ENCODE measurements at regions not wholly inside any gene's neighbourhood (a gene's known extent, or its start where the extent isn't known, plus 50 kb on each side); places are given as distances from the start of the nearest gene placed in this dataset.

DNA sequence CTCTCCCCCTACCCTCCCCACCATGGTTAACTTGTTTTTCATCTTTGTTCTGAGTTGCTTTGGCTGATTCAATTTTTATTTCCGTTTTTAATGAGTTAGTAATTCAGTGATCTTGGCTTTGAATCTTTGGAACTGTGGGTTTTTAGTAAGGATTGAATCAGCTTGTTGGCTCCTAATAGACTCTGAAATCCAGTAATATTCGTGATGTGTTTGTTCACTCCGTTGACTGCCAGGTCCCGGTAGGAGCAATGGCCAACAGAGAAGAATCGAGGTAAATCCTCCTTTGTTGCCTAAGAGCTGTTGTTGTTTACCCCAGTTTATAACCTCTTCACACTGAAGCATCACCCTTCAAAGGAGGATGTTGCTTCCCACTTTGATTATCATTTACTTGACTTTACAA lies 92.7 kb downstream of the PCSK1 start:
- no peak for DNase-seq (ENCODE audit: low spot score)

DNA sequence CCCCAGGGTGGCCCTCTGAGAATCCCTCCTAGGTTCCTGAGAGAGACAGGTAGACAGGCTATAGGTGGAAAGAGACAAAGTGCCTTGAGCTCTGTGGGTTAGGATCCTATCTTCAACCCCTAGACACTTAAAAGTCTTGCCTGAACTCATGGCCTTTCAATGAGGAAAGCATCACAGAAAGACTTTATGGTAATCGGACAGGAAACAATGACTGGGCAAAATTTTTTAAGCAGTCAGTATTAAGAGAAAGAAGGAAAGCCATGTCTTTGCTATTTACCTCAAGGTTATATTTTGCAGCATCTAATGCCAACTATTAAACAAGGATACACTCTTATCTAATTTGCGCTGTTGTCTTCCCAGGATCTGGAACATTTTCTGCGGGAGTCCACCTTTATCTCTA lies 93.2 kb downstream of the PCSK1 start:
- DNase-seq (ENCODE audit: low spot score): no peak

DNA sequence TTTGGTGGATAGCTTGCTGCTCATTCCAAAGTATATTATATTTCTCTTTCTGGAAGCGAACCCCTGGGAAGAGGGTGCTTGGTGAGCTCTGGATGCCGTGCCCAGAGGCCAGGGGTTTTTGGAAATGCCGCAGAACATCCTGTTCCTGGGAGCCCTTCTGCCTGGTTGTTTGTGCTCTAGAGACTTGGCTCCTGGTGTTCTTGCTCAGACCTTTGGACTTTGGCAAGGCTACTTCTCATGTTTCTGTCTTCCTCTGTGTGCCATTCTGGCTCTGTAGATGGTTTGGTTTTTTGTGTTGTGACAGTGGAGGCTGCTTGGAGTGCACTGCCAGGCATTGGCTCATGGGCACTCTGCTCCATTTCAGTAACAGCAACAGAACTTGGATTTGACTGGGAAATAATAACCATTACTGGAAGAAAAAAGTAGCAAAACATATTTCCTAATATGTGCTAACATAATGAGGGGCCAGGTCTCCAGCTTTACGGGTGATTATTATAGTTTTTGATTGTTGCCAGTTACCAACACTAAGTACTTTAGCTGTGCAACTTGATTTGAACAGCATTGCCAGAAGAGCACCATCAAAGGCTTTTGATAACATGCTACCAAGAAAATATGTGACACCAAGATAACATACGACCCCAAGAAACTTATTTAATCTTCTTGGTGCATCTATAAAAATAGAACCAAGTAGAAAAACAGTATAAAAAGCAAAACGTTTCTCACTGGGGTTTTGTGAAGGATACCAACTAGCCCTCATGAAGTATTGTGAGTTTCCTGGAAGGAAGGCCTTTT lies 94.2 kb downstream of the PCSK1 start:
- no peak for DNase-seq (ENCODE audit: low spot score)

DNA sequence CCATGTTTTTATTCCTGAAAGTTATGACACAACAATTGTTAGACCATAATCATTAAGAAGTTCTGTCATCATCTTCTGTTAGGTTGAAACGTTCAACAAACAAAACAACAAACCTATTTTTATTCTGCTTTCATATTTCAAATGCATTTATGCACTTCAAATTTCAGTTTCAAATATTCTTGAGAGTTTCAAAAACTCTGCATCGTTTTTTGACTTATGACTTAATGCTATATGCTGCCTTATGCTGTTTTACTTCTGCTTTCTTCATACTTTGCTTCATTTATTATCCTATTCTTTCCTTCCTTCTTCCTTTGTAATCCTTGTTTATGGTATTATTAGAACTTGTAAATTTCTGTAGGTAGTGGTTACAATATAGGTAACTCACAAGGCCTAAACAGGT lies 95.0 kb downstream of the PCSK1 start:
- no peak for DNase-seq (ENCODE audit: low spot score)

DNA sequence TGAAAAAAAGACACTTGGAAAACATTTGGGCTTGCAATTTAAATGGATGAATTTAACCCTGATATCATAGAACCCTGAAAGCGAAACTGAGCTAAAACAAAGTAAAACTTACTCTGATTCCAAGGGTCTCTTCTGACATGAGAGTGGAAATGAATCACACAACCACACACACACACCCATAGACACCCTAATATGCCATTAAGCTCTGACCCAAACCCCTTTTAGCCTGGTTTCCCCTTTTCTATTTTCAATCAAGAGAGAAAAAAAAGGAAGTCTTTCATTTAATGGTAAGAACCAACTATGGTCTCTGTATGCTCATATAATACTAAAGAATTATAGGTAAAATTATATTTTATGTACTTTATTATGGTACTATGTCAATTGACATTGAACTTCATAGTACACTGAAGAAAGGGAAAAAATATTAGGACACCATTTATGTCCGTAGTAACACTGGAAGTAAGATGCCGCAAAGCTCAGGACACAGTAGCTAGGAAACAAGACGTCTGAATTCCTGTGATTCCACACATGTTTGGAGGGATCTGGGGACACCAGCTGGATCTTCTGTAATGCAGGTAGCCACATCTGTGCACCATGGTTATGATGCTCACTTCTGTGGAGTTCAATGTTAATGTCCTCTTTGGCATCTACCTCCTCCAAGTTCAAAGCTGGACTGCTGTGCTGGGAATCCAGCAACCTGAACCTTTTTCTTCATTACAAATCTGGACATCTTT lies 95.8 kb downstream of the PCSK1 start:
- DNase-seq (ENCODE audit: low spot score): peak; percentile 19

DNA sequence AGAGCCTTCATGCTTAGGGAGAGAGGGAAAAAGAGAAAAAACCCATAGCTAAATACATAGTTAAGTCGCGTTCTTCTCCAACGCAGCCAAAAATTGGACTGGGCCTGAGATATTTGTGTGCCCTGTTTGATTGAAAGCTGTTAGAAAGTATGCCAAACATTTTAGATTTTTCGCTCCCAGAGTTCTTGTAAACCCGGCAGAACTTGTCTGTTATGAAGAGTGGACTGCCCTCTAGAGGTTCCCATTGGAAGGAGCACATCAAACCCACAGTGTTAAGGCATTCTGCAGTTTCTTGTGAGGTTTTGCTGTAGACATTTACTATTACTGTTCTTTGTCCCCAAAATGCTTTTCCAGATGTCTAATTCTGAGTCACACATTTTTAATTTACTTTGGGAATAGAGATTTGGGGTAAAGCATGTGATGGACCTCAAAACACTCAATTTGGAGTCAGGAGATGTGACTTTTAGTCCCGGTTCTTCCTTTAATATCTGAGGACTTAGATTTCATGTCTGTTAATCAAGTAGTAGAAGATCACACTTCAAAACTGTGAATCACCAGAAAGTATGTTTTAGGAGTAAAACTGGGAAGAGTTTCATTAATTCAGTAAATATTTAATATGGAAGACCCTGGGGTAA lies 96.6 kb downstream of the PCSK1 start:
- DNase-seq (ENCODE audit: low spot score): peak; percentile 87

DNA sequence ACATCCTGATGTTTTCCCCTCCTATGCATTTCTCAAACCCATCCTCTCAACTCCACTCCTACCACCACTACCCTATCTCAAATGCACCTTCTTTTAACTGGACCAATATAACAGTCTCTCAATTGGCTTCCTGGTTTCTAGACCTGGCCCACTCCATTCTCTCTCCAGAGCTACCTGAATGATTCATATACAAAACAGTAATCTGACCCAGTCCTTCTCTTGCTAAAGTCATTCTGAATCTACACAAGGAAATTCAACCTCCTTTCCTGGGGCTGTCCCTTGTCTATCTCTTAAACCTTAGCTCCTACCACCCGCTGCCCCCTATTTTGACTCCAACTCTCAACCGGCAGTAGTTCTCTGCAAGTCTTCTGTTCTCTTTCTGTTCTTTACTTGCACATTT lies 97.2 kb downstream of the PCSK1 start:
- peak; percentile 47 for DNase-seq (ENCODE audit: low spot score)

DNA sequence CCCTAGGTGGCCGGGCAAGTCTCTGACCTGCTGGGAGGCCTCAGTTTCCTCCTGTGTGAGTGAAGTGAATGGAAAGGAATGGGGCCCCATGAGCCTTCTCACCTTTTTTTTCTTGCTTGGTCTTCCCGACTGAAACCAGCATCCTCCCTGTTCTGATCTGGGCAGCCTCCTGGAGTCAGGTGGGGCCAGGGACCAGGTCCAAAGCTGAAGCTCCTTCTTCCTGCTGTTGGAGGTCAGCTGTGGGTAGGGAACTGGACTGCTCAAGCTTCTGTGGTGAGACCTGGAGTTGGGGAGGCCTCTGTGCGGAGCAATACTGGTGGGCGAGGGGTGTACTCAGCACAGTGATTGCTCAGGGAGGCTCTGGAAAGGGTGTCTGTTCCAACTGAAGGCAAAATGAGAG lies 99.7 kb downstream of the PCSK1 start:
- no peak for DNase-seq (ENCODE audit: low spot score)

DNA sequence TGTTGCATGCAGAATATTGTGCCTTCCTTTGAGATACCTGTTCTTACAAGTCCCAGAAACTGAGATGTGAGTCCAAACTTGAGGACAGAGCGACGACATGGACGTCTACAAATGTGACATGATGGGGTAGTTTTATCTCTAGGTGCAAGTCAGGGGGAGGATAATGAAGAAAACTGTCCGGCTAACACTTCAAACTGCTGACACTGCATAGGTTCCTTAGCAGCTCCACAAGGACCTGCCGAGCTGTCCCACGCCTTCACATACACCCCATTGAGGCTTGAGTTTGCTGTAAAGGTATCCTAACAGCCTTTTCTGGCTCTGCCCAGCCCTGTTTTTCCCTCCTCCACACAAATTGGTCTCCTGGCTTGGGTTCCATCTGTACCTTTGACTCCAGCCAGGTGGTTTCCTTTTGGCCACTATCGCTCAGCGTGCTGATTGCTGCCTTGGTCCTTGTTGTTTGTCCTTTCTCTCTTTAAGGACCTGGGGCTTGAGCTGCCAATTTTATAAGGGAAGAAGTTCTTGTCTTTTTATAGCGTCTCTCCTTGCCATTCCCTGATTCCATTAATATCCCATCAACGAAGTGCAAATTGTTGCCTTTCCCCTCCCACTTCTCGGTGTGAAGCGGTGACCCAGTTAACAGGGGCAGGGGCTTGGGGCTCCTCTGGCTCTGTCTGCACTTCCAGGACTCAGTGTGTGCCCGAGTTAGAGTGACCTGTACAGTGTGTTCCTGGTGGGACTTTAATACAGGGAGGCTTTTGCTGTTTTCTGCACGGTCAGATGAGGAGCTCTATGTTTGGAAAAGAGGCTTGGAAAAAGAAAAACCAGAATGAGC lies 100.3 kb downstream of the PCSK1 start:
- no peak for DNase-seq (ENCODE audit: low spot score)

DNA sequence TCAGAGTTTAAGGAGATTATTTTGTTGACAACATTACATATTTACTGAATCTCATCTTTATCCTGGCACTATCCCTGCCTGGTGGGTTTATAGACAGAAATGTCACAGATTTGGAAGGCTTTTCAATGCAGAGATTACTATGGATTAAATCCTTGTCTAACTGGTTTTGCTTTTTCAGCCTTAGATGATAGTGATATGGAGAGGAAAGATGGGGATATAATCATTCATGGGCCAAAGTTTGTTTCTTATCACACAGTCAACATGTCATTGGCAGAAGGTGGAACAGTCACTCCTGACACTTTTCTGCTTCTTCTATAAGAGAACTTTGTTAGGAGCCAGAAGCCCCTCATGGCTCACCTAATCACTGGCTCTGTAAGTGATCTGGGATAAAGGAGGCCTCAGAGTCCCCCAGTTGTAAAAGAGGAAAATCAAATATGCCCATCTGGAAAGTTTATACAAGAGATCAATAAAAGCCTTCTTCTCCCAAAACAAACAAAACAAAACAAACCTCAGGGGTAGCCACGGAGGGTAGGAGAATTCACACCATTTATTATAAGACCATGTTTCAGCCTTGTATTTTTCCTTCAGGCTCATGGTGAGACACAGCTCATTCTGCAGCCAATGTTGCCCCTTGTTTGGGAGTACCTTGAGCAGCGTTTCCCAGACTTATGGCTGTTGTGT lies 101.2 kb downstream of the PCSK1 start:
- DNase-seq (ENCODE audit: low spot score): no peak

DNA sequence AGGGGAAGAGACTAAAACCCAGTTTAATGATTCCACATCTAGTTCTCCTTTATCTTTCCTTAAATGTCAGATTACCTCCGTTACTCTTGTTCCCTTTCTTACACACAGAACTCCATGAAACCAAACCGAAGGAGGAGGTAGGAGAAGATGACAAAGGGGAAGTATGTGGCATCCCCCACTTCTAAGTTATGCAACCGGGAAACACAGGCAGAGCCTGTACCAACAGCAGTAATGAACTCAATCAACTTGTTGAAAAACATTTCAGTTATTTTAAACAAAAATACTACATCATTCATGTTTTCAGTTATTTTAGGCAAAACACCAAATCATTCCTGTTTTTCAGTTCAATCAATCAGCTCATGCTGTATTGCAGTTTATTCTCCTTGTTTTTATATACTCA lies 101.8 kb downstream of the PCSK1 start:
- no peak for DNase-seq (ENCODE audit: low spot score)

DNA sequence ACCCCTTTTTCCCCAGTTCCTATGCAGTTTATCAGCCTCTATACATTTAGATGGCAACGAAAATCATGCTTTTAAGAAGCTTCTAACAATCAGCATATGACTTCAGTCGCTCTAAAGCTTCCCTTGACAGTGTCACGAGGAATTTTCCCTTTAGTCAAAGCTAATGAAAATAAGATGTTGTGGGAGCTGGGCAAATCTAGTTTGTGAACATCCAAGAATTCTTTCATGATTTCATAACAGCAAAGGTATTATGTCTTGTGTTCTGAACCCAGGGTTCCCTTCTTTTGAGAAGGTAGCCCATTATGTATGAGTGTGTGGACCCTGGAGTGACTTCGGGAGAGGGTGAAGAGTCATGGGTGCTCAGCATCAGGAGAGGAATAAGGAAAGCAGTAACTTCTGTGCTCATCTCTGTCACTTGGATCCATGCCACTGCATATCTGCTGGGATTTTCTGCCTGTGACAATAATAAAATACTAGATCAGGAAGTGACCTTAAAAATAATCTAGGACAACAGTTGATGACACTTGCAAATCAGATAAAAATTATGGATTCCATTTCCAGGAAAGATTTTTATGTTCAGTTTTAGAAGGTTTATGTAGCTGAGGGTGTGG lies 102.4 kb downstream of the PCSK1 start:
- DNase-seq (ENCODE audit: low spot score): no peak

DNA sequence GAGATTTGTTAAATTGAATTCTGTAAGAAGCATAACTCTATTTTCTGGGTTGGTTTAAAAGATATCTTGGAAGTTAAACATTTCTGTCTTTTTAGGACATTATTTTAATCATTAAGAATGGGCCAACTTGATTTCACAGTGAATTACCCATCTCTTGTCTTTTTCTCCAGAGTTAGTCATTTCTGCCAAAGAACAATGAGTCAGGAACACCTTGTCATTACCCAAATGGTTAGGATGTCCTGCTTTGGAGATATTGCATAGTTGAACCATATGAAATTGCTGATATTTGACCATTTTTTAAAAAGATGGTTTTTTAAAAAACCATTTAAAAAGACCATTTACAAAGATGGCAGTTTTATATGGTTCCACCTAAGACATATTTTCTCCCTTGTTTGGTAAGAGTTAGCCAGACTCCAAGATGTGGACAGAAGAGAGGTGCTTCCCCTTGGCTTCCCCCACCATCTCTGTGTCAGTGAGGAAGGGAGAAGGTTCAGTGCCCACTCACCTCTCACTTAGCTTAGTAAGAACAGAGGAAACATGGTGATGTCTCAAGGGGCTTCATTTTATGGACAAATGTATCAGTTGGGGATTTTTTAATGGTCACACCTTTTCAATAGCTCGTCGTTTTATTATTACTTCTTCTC lies 103.0 kb downstream of the PCSK1 start:
- DNase-seq (ENCODE audit: low spot score): peak; percentile 42

DNA sequence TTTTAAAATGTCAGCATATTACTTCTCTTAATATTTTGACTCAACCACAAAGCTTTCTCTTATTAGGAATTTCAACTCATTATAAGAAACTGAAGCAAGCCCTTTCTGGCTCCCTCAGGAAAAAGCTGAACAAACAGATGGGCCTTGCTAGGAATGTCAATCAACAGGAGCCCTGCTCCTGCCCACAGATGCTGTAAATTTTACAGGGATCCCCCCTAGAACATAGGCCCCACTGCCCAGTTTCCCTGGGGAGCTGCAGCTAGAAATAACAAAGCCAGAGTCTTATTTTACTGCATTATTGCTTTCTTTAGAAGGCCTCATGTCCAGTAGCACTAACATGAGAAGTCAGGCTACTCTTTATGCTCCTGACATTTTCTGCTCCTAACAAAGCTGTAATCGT lies 103.8 kb downstream of the PCSK1 start:
- DNase-seq (ENCODE audit: low spot score): no peak

DNA sequence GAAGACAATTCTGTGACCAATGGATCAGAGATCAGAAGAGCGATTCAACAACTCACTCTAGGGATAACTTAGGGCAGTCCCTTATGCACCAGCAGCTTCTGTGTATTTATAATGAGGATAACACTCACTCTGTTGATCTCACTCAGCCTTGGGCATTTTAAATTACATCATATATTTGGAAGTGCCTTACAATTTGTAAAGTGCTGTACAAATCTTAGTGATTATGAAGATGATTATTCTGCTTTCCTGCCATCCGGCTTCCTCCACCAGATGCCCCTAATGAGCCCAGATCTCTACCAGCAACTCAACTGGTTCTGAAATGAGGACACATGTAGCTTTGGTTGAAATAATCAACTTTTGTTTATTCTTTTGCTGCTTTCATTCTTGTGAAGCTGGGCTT lies 105.3 kb downstream of the PCSK1 start:
- DNase-seq (ENCODE audit: low spot score): no peak

DNA sequence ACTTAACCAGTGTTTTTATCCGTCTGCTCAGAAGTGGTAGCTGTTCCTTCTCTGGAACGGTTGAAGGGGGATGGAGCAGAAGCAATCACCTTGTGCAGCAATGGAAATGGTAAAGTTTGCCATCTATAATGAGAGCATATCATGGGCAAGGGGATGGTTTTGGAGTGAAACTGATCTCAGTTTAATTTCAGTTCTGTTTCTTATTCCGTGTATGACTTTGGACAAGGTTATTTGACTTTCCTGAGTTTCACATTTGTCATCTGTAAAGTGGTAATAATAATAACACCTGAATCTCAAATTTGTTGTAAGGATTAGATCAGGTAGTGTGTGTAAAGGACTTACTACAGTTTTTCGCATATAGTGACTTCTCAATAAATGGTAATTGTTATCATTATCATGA lies 106.1 kb downstream of the PCSK1 start:
- DNase-seq (ENCODE audit: low spot score): peak; percentile 26

DNA sequence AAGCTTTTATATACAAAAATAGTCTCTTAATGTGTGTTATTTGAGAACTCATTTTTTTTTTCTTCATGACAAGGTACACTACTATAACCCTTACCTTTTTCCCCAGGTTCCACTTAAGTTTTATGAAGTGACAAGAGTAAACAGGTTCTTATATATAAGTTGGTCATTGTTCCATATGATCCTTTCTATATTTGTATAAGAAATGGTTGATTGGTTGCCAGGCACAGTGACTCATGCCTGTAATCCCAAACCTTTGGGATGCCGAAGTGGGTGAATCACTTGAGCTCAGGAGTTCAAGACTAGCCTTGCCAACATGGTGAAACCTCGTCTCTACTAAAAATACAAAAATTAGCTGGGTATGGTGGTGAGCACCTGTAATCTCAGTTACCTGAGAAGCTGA lies 108.3 kb downstream of the PCSK1 start:
- no peak for DNase-seq (ENCODE audit: low spot score)

DNA sequence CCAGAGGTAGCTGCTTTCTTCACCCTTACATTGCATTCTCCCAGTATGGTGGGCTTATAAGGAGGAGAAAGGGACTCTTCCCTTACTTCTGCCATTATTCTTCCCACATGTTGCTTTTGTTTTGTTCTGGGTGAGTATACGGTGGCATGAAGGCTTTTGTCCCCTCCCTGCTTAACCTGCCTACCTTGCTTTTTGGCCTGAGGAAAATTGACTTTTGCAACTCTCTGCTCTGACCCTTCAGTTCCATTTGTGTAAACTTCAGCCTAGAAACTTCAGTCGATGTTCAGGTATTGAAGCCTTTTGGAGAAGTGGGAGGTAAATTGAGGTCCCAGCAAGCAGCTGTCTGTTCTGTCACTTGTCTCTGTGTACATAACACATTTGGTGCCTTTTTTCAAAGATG lies 110.2 kb downstream of the PCSK1 start:
- DNase-seq (ENCODE audit: low spot score): no peak

DNA sequence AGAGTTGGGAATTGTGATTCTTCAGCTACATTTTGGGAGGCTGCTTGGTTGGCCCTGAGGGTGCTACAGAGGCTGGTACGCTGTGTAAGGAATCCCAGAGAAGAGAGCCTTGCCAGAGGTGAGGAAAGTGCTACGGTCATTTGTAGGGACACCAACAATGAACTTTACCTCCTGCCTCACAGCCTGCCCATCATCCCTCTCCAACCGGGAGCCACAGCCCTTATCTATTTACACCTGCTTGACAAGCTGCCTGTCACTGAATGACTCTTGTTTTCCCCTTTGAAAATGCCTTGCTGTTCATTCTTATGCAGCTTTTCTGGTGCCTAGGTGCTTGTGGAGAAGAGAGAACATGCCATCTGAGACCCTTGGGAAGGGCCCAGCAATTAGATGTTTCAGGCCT lies 110.8 kb downstream of the PCSK1 start:
- DNase-seq (ENCODE audit: low spot score): no peak

DNA sequence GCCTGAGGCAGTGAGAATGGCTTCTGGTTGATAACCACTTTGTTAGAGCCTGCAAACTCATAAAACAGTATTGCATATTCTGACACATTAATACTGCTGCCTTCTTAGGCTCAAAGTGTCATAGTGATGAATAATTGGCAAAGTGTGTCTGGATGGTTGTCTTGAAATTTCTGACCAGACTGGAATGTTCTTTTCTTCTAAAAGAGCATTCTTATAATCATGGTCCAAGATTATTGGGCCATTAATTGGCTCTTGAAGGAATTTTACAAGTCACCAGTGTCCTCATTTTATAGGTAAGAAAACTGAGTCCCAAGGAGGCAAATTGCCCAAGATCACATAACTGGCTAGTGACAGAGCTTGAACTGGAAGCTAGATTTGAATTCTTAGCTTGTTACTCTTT lies 111.7 kb downstream of the PCSK1 start:
- no peak for DNase-seq (ENCODE audit: low spot score)

DNA sequence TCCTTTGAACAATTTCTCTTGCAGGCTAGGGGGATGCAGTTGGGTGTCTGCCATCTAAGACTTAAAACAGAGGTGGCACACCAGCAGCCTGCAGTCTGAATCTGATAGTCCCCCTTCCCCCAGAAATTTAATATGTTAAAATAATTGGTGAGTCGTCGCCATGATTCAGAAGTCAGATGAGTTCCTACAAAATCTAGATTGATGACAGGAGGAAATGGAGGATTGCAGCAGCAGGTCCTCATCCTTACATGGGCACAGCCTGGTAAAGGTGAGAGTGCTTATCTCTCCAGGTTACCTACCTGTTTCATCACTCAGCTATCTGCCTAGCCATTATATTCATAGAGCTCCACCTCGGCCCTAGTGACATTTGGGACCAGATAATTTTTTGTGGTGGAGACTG lies 112.3 kb downstream of the PCSK1 start:
- DNase-seq (ENCODE audit: low spot score): no peak
